ENCODE measurements at regions not wholly inside any gene's neighbourhood (a gene's known extent, or its start where the extent isn't known, plus 50 kb on each side); places are given as distances from the start of the nearest gene placed in this dataset.
"Not testable (repeated sequence)": the region's sequence is repeated elsewhere in the genome, so short reads cannot be mapped to it uniquely, and the experiment has no call there.

DNA sequence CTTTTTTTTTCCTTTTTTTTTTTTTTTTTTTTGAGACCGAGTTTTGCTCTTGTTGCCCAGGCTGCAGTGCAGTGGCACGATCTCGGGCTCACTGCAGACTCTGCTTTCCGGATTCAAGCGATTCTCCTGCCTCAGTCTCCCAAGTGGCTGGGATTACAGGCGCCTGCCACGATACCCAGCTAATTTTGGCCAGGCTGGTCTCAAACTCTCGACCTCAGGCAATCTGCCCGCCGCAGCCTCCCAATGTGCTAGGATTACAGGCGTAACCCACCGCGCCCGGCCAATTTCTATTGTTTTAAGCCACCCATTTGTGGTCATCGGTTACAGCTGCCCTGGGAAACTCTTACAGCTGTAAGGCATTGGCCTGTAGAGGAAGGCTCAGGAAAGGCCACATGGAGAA lies 617.7 kb downstream of the GABRG2 start:
- Histone ChIP-seq H3K4me1 (ENCODE audit: insufficient read depth, low read length) (no peaks in the 10 kb centered on the region), H2BK5ac (ENCODE audit: insufficient read length, low read length) (no peak overlapping the region), H3K56ac (ENCODE audit: insufficient read length, low read depth, low read length) (no peak overlapping the region), H3K9me3 (ENCODE audit: control insufficient read depth, low read depth, low read length) (no peaks in the 10 kb centered on the region), H3K4me2 (ENCODE audit: insufficient read depth, insufficient read length, low read length) (no peak overlapping the region), H2BK12ac (ENCODE audit: insufficient read length, low read depth, low read length) (no peak overlapping the region), H2BK20ac (ENCODE audit: low read depth, low read length, poor library complexity, severe bottlenecking) (no peak overlapping the region), H4K5ac (ENCODE audit: insufficient read length, low read depth, low read length) (no peak overlapping the region), H3K79me1 (ENCODE audit: insufficient read depth, low read depth, low read length, poor library complexity, severe bottlenecking) (no peaks in the 10 kb centered on the region), H3K4ac (ENCODE audit: low read depth, low read length) (no peak overlapping the region), H3K9ac (ENCODE audit: extremely low read depth, insufficient read length, low read length) (no peak overlapping the region), H4K91ac (ENCODE audit: insufficient read length, low read depth, low read length) (no peak overlapping the region), H2AK5ac (ENCODE audit: insufficient read length, low read length) (no peak overlapping the region), H3K18ac (ENCODE audit: insufficient read length, low read depth, low read length) (no peak overlapping the region), H3T11ph (ENCODE audit: low read length) (no peak overlapping the region), H3K23me2 (ENCODE audit: insufficient read length, low read depth, low read length, poor library complexity, severe bottlenecking) (no peaks in the 10 kb centered on the region), H2AFZ (ENCODE audit: low read length) (no peak overlapping the region), H4K8ac (replicated peaks; ENCODE audit: insufficient read length, low read depth, low read length) (no peak overlapping the region), H2BK15ac (ENCODE audit: low read depth, low read length) (no peak overlapping the region), H3K23ac (ENCODE audit: insufficient read length, low read depth, low read length) (no peak overlapping the region), H3K27me3 (ENCODE audit: insufficient read depth, low read length) (no peaks in the 10 kb centered on the region), H3K14ac (ENCODE audit: insufficient read depth, low read length) (no peak overlapping the region), H2BK120ac (ENCODE audit: low read depth, low read length, poor library complexity, severe bottlenecking) (no peak overlapping the region), H4K20me1 (ENCODE audit: control insufficient read depth, insufficient read depth, insufficient read length) (no peaks in the 10 kb centered on the region), H3K79me2 (ENCODE audit: insufficient read depth, low read length) (no peaks in the 10 kb centered on the region), H3K27ac (ENCODE audit: insufficient read length, low read depth, low read length) (no peak overlapping the region)
- Mint-ChIP-seq H3K27ac (no peak overlapping the region), H3K9me3 (peaks cover 0 to 8% of the 10 kb centered on the region in 2 experiments; a peak in 3 of 5 replicates), H3K36me3 (ENCODE audit: insufficient read depth in 1 of 3, low read depth in 3 of 3) (no peaks in the 10 kb centered on the region; a peak in 1 of 7 replicates), H3K27me3 (ENCODE audit: low read depth) (no peaks in the 10 kb centered on the region), H3K4me3 (no peak overlapping the region), H3K4me1 (no peaks in the 10 kb centered on the region)
- DNase-seq: no peak
- TF ChIP-seq, protein P1, sequence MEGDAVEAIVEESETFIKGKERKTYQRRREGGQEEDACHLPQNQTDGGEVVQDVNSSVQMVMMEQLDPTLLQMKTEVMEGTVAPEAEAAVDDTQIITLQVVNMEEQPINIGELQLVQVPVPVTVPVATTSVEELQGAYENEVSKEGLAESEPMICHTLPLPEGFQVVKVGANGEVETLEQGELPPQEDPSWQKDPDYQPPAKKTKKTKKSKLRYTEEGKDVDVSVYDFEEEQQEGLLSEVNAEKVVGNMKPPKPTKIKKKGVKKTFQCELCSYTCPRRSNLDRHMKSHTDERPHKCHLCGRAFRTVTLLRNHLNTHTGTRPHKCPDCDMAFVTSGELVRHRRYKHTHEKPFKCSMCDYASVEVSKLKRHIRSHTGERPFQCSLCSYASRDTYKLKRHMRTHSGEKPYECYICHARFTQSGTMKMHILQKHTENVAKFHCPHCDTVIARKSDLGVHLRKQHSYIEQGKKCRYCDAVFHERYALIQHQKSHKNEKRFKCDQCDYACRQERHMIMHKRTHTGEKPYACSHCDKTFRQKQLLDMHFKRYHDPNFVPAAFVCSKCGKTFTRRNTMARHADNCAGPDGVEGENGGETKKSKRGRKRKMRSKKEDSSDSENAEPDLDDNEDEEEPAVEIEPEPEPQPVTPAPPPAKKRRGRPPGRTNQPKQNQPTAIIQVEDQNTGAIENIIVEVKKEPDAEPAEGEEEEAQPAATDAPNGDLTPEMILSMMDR (conservative IDR thresholded peaks at IDR 0.05): no peak
- no CpG with 5 or more reads among the region's 15 CpGs for WGBS (ENCODE audit: extremely low coverage, insufficient read length, low lambda C conversion rate)

DNA sequence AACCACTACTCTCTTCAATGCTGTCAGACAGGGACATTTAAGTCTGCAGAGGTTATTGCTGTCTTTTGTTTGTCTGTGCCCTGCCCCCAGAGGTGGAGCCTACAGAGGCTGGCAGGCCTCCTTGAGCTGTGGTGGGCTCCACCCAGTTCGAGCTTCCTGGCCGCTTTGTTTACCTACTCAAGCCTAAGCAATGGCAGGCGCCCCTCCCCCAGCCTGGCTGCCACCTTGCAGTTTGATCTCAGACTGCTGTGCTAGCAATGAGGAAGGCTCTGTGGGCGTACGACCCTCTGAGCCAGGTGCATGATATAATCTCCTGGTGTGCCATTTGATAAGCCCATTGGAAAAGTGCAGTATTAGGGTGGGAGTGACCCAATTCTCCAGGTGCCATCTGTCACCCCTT lies 628.7 kb downstream of the GABRG2 start:
- H3K4me1 ChIP-seq (ENCODE audit: insufficient read depth, low read length); H3K56ac ChIP-seq (ENCODE audit: insufficient read length, low read depth, low read length); H3K79me1 ChIP-seq (ENCODE audit: insufficient read depth, low read depth, low read length, poor library complexity, severe bottlenecking); H3K4me1 Mint-ChIP-seq; H2AK5ac ChIP-seq (ENCODE audit: insufficient read length, low read length); H3K27me3 ChIP-seq (ENCODE audit: insufficient read depth, low read length); H4K20me1 ChIP-seq (ENCODE audit: control insufficient read depth, insufficient read depth, insufficient read length); H3K18ac ChIP-seq (ENCODE audit: insufficient read length, low read depth, low read length); H3K79me2 ChIP-seq (ENCODE audit: insufficient read depth, low read length); H2BK20ac ChIP-seq (ENCODE audit: low read depth, low read length, poor library complexity, severe bottlenecking); H3K23ac ChIP-seq (ENCODE audit: insufficient read length, low read depth, low read length); H3K27me3 Mint-ChIP-seq (ENCODE audit: low read depth); H3K14ac ChIP-seq (ENCODE audit: insufficient read depth, low read length); H4K91ac ChIP-seq (ENCODE audit: insufficient read length, low read depth, low read length); H4K5ac ChIP-seq (ENCODE audit: insufficient read length, low read depth, low read length); H3K23me2 ChIP-seq (ENCODE audit: insufficient read length, low read depth, low read length, poor library complexity, severe bottlenecking); H2AFZ ChIP-seq (ENCODE audit: low read length); H2BK120ac ChIP-seq (ENCODE audit: low read depth, low read length, poor library complexity, severe bottlenecking); H3K4ac ChIP-seq (ENCODE audit: low read depth, low read length); H3K9ac ChIP-seq (ENCODE audit: extremely low read depth, insufficient read length, low read length); H3K27ac ChIP-seq (ENCODE audit: insufficient read length, low read depth, low read length); H3K4me2 ChIP-seq (ENCODE audit: insufficient read depth, insufficient read length, low read length); H3K4me3 Mint-ChIP-seq; DNase-seq; H3K27ac Mint-ChIP-seq; H2BK5ac ChIP-seq (ENCODE audit: insufficient read length, low read length); H2BK12ac ChIP-seq (ENCODE audit: insufficient read length, low read depth, low read length); H2BK15ac ChIP-seq (ENCODE audit: low read depth, low read length); H4K8ac ChIP-seq (replicated peaks; ENCODE audit: insufficient read length, low read depth, low read length); H3K9me3 ChIP-seq (ENCODE audit: control insufficient read depth, low read depth, low read length); H3T11ph ChIP-seq (ENCODE audit: low read length): not testable (repeated sequence)
- no CpG with 5 or more reads among the region's 5 CpGs for WGBS (ENCODE audit: extremely low coverage, insufficient read length, low lambda C conversion rate)
- Mint-ChIP-seq H3K36me3 (ENCODE audit: insufficient read depth in 1 of 3, low read depth in 3 of 3) (peaks cover 12 to 38% (median 20%) of the 10 kb centered on the region in 3 experiments), H3K9me3 (peaks cover 43 to 46% of the 10 kb centered on the region in 2 experiments)
